ENCODE measurements at regions not wholly inside any gene's neighbourhood (a gene's known extent, or its start where the extent isn't known, plus 50 kb on each side); places are given as distances from the start of the nearest gene placed in this dataset.

DNA sequence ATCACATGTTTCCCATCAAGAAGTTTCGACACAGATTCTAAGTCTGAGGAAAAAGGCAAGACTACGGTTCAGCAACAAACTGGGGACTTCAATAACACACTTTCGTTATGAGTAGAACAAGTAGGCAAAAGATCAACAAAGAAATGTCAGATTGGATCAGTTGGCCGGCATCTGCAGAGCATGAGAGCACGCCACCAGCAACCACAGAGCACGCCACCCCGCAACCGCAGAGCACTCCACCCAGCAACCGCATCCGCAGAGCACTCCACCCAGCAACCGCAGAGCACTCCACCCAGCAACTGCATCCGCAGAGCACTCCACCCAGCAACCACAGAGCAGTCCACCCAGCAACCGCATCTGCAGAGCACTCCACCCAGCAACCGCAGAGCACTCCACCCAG, 89.7 kb upstream of the FAM20C start:
- DNase-seq = no peak

DNA sequence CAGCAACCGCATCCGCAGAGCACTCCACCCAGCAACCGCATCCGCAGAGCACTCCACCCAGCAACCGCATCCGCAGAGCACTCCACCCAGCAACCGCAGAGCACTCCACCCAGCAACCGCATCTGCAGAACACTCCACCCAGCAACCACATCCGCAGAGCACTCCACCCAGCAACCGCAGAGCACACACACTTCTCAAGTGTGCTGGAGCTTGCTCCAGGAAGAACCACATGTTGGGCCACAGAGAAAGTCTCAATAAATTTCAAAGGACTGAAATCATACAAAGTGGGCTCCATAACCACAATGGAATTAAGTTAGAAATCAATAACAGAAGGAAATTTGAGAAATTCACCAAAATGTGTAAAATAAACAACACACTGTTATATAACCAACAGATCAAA, 88.4 kb upstream of the FAM20C start:
- DNase-seq = peak; percentile 53

GRCh38 chr7:105002-105401, 87.4 kb upstream of the FAM20C start:
- DNase-seq = no peak

DNA sequence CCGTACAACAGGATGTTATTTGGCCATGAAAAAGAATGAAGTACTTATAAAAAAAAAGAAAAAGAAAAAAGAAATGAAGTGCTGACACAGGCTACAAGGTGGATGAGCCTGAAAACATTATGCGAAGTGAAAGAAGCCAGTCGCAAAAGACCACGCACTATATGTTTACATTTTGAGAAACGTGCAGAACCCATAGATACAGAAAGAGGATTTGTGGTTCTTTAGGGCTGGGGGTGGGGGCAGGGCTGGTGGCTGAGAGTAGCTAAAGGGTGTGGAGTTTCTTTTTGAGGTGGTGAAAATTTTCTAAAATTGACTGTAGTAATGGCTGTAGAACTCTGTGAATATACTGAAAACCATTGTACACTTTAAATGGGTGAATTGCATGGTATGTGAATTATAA, 86.0 kb upstream of the FAM20C start:
- DNase-seq = no peak

DNA sequence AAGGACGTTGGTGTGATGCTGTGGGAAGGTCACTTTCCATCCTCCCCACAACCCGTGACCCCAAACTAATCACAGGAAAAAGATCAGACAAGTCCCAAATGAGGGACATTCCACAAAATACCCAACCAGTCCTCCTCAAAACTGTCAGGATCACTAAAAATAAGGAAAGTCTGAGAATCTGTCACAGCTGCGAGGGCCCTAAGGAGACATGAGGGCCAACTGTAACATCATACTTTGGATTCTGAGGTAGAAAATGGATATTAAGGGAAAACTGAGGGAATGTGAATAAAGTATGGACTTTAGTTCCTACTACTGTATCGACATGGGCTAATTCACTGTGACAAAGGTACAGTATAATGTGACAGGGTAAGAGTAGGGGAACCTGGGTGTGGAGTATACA, 85.1 kb upstream of the FAM20C start:
- no peak for DNase-seq

DNA sequence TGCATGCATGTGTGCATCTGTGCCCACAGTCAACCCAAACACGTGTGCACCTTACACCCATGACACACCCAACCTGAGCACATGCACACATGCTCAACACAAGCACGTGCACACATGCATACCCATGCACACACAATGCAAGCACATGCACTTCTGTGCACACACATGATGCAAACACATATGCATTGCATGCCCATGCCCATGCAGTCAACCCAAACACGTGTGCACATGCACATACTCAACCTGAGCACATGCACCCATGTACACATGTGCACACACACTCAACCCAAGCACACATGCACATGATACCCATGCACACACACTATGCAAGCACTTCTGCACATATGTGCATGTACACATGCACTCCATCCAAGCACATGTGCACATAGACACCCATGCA, 84.5 kb upstream of the FAM20C start:
- DNase-seq = no peak

DNA sequence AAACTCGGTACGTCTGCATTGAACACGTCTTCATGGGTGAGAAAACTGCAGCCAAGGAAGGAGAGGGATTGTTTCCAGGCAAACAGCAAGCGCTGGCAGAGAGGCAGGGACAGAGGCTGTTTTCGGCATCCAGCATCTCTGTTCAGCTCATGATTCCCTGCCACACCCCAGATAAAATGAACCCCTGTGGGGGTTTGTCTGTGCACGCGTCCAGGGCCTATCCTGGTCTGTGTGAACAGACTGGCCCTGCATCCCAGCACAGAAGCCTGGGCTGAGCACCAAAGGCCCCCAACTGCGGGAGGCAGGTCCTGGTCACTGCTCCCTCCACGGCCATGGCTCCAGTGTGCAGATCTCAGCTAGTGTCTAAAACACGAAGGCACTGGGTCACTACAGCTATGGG, 83.3 kb upstream of the FAM20C start:
- no peak for DNase-seq

- DNase-seq = no peak
These were observed 82.3 kb upstream of the FAM20C start for GRCh38 chr7:109898-110556.

- DNase-seq = no peak
These were observed 81.7 kb upstream of the FAM20C start for GRCh38 chr7:110557-111232.

GRCh38 chr7:111591-111990, 80.8 kb upstream of the FAM20C start:
- DNase-seq = no peak

- no peak for DNase-seq
These were observed 79.5 kb upstream of the FAM20C start for GRCh38 chr7:112881-113280.

DNA sequence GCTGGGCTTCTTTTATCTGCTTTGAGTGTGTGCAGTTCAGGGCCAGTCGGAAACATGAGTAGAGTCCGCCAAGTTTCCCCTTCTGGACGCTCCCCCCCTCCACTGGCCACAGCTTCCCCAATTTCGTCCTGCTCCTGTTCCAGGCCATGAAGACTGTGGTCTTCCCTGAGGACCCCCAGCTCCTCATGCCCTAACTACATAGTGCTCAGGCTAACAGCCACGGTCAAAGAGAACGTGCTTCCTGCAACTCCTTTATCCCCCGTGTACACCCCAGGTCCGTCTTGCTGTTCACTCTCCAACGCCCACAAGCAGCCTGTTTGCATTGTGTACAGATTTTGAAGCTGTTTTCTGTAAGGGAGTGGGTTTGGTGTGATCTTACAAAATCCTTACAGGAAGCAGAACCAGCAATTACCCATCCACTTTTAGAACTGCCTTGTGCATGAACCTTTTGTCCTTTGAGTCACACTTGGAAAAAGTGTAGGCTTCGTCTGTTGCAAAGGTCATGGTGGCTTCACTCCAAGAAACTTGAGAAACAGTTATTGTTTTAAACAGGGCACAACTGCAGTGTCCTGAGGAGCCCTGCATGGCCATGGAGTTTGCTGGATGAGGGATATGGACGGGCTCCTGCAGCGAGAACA, 77.0 kb upstream of the FAM20C start:
- no peak for DNase-seq

GRCh38 chr7:116188-116981, 76.0 kb upstream of the FAM20C start:
- no peak for DNase-seq

DNA sequence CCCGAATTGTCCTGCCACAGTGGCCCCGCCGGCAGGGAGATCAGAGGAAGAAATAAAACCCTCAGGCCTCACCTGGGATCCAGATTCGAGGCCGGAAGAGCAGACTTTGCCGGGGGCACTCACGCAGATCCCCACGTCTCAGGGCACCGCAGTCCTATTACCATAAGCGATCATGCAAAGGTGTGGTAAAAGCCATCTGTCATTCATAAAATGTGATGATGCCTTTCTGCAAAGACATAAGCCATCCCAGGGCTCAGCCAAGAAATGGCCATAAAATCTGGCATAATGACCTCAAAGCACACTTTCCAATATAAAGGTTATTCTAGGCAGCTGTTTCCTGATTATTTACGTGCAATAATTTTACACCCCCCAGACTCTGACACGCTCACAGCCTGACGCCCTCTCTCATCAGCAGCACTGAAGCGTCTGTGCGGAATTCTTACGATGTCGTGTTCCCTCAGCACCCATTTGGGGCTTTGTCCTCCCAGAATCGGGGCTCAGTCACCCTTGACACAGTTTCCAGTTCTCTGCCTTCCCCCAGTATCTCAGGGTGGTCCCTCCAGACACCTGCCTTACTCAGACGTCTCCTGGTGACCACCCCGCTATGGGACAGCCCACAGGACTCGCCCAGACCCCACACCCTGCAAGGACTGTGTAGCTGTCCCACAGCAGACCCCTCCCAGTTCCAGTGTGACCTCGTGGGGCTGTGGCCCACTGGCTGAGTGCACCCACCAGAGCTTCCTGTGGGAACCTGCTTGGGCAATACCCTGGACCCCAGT, 74.3 kb upstream of the FAM20C start:
- no peak for DNase-seq

DNA sequence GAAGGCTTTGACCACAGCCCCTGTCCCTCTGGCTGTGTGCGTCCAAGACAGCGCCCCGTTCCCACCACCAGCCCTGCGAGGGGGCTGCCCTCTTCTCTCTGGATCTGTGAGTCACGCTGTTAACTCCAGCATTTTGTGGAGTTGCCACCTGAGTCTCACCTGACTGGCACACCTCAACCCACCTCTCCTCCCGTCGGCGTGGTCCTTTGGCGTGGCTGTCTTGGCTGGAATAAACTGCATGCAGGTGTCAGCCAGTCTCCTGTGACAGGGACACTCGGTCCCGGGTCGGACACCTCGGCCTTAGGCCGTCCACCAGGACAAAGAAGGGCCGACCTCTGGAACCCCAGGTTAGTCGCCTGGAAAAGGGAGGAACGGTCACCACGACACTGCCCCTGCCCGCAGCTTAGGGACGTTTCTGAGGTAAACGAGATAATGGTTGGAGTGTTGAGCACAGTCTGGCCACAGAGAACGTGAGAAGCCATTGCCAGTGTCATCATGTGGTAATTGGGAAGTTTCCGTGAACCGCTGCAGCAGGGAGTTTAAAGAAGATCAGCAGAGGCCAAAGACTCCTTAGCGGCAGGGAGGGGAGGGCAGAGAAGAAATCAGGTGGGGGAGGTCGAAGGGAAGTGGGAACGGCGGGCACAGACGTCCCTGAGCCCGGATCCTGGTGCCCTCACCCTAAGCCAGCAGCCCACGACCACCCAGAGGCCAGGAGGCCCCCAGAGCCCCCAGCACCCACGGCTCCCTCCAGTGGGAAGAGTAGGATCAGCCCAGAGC, 73.6 kb upstream of the FAM20C start:
- DNase-seq = no peak

- no peak for DNase-seq
These were observed 72.8 kb upstream of the FAM20C start for GRCh38 chr7:119392-120163.

DNA sequence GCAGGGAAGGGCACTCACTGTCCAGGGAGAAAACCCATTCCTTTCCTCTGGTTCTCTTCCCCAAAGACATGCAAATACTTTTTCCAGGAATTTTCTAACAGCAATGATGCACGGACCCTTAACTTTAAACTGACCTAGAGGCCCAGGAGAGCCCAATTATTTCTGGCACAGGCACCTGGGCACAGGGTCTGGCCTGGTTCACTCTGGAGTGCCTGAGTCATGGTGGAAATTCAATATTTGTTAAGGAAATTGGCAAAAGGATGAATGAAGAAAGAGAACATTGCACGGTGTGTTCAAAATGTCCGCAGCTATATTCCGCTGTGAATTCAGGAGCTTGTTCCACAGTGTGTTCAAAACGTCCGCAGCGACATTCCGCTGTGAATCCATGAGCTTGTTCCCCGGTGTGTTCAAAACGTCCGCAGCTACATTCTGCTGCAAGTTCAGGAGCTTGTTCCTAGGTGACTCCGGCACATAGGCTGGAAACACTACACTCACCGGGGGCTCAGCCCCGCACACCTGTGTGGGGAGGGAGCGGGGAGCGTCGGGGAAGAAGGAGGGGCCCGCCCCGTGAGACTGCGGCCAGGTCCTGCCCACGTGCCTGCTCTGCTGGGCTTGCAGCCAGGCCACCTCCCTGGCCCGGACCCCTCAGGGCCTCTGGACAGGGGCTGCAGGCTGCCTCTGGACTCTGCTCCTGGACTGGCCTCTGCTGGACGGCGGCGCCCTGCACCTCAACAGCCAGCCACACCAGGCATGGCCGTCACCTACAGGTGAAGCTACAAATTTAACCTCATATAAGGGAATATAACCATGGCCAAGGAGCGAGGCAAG, 72.0 kb upstream of the FAM20C start:
- no peak for DNase-seq

GRCh38 chr7:121002-121785, 71.2 kb upstream of the FAM20C start:
- no peak for DNase-seq

GRCh38 chr7:123237-123636, 69.1 kb upstream of the FAM20C start:
- DNase-seq = no peak
